ENCODE measurements at regions not wholly inside any gene's neighbourhood (a gene's known extent, or its start where the extent isn't known, plus 50 kb on each side); places are given as distances from the start of the nearest gene placed in this dataset.
"Not testable (repeated sequence)": the region's sequence is repeated elsewhere in the genome, so short reads cannot be mapped to it uniquely, and the experiment has no call there.

DNA sequence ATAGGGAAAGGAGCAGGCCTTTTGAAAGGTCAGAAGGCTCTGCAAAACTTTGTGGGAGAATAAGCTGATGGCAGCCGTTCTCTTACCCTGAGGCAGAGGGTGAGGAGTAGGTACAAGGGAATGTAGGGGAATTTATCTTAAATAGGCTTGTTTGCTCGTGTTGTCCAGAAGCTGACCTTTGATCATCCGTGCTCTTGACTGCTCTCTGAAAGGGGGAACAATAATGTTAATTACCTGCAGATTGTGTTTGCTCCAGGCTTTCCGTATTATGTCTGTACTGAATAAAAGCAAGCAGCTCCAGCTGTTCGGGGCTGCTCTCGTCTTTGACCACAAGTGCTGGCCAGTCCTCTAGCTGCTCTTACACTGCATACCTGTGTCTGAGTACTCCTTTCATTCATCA, 116.3 kb downstream of the ZNF429 start:
- CTCF ChIA-PET (ENCODE audit: partially characterized antibody), result no interaction called here
- H3K27ac ChIP-seq (ENCODE audit: low read depth, low read length), result no peak overlapping the region
- Mint-ChIP-seq H3K27ac (no peak overlapping the region), H3K4me1 (no peaks in the 10 kb centered on the region), H3K36me3 (no peaks in the 10 kb centered on the region), H3K27me3 (no peaks in the 10 kb centered on the region), H3K4me3 (no peak overlapping the region), H3K9me3 (peaks cover 0 to 10% (median 2%) of the 10 kb centered on the region in 8 donors)
- H3K9me3 ChIP-seq (ENCODE audit: control insufficient read depth in 1 of 2, low read length in 2 of 2), result no peaks in the 10 kb centered on the region
- DNase-seq, result no peak
- H3K27me3 ChIP-seq (ENCODE audit: insufficient read depth, low read length), result no peaks in the 10 kb centered on the region
- POLR2A ChIA-PET (ENCODE audit: partially characterized antibody), result no interaction called here
- no peak overlapping the region for H3K4me3 ChIP-seq (ENCODE audit: low read length in 2 of 2)
- H3K36me3 ChIP-seq (ENCODE audit: insufficient read depth, low read length), result no peaks in the 10 kb centered on the region
- intact Hi-C loops (cut with micrococcal nuclease), result no loop called here
- H3K4me1 ChIP-seq (ENCODE audit: insufficient read depth, low read length), result no peaks in the 10 kb centered on the region

DNA sequence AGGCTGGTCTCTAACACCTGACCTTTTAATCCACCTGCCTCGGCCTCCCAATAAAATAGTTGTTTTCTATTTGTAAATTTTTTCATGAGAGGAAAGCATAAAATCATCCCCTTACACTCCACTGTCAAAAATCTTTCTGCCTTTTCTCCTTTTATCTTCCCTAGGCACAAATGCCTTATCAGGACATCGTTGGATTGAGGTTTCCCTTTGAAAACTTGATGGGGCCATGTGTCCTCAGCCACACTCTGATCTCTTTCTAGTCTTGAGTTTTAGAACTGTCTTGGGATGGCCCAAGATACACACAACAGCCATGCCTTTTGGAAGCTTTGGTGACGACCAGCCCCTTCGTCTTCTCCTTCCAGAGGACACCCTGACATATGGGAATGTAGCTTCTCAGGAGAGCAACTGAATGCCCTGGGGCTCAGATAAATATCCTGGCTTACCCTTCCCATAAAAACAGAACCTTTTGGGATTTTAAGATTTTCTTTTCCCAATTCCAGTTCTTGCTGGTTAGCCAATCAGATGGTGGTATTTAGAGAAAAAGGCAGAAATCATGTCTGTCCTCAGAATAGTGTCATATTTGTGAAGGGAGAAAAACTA, 112.4 kb downstream of the ZNF429 start:
- POLR2A ChIA-PET (ENCODE audit: partially characterized antibody), result no interaction called here
- H3K27ac ChIP-seq (ENCODE audit: low read depth, low read length), result no peak overlapping the region
- no peaks in the 10 kb centered on the region for H3K4me1 ChIP-seq (ENCODE audit: insufficient read depth, low read length)
- Mint-ChIP-seq H3K4me3 (no peak overlapping the region), H3K9me3 (peaks cover 0 to 14% (median 2%) of the 10 kb centered on the region in 8 donors), H3K36me3 (no peaks in the 10 kb centered on the region), H3K27ac (peak overlapping the region in 1 of 7 donors; percentile 49), H3K27me3 (no peaks in the 10 kb centered on the region), H3K4me1 (no peaks in the 10 kb centered on the region)
- no peak for DNase-seq
- no peaks in the 10 kb centered on the region for H3K36me3 ChIP-seq (ENCODE audit: insufficient read depth, low read length)
- no peak overlapping the region for H3K4me3 ChIP-seq (ENCODE audit: low read length in 2 of 2)
- intact Hi-C loops (cut with micrococcal nuclease), result no loop called here
- no peaks in the 10 kb centered on the region for H3K9me3 ChIP-seq (ENCODE audit: control insufficient read depth in 1 of 2, low read length in 2 of 2)
- no peaks in the 10 kb centered on the region for H3K27me3 ChIP-seq (ENCODE audit: insufficient read depth, low read length)
- CTCF ChIA-PET (ENCODE audit: partially characterized antibody), result no interaction called here

DNA sequence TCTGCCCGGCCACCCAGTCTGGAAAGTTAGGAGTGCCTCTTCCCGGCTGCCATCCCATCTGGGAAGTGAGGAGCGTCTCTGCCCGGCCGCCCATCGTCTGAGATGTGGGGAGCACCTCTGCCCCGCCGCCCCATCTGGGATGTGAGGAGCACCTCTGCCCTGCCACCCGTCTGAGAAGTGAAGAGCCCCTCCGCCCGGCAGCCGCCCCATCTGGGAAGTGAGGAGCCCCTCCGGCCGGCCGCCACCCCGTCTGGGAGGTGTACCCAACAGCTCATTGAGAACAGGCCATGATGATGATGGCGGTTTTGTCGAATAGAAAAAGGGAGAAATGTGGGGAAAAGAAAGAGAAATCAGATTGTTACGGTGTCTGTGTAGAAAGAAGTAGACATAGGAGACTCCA, 109.4 kb downstream of the ZNF429 start:
- H3K4me1 Mint-ChIP-seq; POLR2A ChIA-PET (ENCODE audit: partially characterized antibody); CTCF ChIA-PET (ENCODE audit: partially characterized antibody); H3K27me3 ChIP-seq (ENCODE audit: insufficient read depth, low read length); H3K4me1 ChIP-seq (ENCODE audit: insufficient read depth, low read length); H3K36me3 Mint-ChIP-seq; H3K4me3 Mint-ChIP-seq; DNase-seq; intact Hi-C loops (cut with micrococcal nuclease); H3K9me3 ChIP-seq (ENCODE audit: control insufficient read depth in 1 of 2, low read length in 2 of 2); H3K4me3 ChIP-seq (ENCODE audit: low read length in 2 of 2); H3K27ac Mint-ChIP-seq; H3K27ac ChIP-seq (ENCODE audit: low read depth, low read length); H3K27me3 Mint-ChIP-seq; H3K9me3 Mint-ChIP-seq; H3K36me3 ChIP-seq (ENCODE audit: insufficient read depth, low read length): not testable (repeated sequence)

DNA sequence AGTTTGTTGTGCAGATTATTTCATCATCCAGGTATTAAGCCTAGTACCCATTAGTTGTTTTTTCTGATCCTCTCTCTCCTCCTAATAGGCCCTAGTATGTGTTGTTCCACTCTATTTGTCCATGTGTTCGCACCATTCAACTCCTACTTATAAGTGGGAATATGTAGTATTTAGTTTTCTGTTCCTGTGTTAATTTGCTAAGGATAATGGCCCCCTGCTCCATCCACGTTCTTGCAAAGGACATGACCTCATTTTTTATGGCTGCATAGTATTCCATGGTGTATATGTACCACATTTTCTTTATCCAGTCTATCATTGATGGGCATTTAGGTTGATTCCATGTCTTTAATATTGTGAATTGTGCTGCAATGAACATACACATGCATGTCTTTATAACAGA, 107.8 kb downstream of the ZNF429 start:
- H3K9me3 Mint-ChIP-seq; H3K27ac Mint-ChIP-seq; intact Hi-C loops (cut with micrococcal nuclease); H3K27me3 Mint-ChIP-seq; POLR2A ChIA-PET (ENCODE audit: partially characterized antibody); H3K4me3 Mint-ChIP-seq; H3K4me3 ChIP-seq (ENCODE audit: low read length in 2 of 2); CTCF ChIA-PET (ENCODE audit: partially characterized antibody); H3K36me3 Mint-ChIP-seq; H3K27me3 ChIP-seq (ENCODE audit: insufficient read depth, low read length); DNase-seq; H3K9me3 ChIP-seq (ENCODE audit: control insufficient read depth in 1 of 2, low read length in 2 of 2); H3K4me1 ChIP-seq (ENCODE audit: insufficient read depth, low read length); H3K27ac ChIP-seq (ENCODE audit: low read depth, low read length); H3K4me1 Mint-ChIP-seq; H3K36me3 ChIP-seq (ENCODE audit: insufficient read depth, low read length): not testable (repeated sequence)

DNA sequence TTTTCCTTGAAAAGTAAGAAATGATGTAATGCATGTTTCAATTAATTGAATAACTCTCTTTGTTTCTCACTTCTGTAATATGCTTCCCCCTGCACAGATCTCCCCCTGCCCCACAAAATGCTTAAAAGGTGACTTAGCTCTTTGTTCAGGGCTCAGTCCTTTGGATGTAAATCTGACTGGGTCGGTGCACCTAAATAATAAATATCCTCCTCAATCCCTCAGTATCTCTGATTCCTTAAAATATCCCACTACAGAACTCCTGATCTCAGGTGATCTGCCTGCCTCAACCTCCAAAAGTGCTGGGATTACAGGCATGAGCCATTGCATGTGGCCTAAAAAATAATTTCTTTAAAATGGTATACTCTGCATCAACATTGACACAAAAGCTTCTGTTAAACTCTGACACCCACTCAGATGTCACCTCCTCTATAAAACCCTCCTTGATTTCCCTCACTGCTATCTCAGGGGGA, 107.0 kb downstream of the ZNF429 start:
- no peak overlapping the region for H3K4me3 ChIP-seq (ENCODE audit: low read length in 2 of 2)
- H3K27ac ChIP-seq (ENCODE audit: low read depth, low read length), result no peak overlapping the region
- no peak for DNase-seq
- H3K36me3 ChIP-seq (ENCODE audit: insufficient read depth, low read length), result no peaks in the 10 kb centered on the region
- intact Hi-C loops (cut with micrococcal nuclease), result no loop called here
- Mint-ChIP-seq H3K9me3 (peaks cover 0 to 9% (median 0%) of the 10 kb centered on the region in 8 donors), H3K27ac (no peak overlapping the region), H3K4me1 (peaks cover 0 to 9% (median under 1%) of the 10 kb centered on the region in 4 donors), H3K36me3 (no peaks in the 10 kb centered on the region), H3K27me3 (no peaks in the 10 kb centered on the region), H3K4me3 (no peak overlapping the region)
- no peaks in the 10 kb centered on the region for H3K27me3 ChIP-seq (ENCODE audit: insufficient read depth, low read length)
- ChIA-PET POLR2A (ENCODE audit: partially characterized antibody) (no interaction called here), CTCF (ENCODE audit: partially characterized antibody) (interaction anchor here (0.5 kb wide), 1 partner anchor 1063 kb away, joined by 3 read pairs; no protein-coding TSS in a partner anchor)
- H3K4me1 ChIP-seq (ENCODE audit: insufficient read depth, low read length), result no peaks in the 10 kb centered on the region
- no peaks in the 10 kb centered on the region for H3K9me3 ChIP-seq (ENCODE audit: control insufficient read depth in 1 of 2, low read length in 2 of 2)

DNA sequence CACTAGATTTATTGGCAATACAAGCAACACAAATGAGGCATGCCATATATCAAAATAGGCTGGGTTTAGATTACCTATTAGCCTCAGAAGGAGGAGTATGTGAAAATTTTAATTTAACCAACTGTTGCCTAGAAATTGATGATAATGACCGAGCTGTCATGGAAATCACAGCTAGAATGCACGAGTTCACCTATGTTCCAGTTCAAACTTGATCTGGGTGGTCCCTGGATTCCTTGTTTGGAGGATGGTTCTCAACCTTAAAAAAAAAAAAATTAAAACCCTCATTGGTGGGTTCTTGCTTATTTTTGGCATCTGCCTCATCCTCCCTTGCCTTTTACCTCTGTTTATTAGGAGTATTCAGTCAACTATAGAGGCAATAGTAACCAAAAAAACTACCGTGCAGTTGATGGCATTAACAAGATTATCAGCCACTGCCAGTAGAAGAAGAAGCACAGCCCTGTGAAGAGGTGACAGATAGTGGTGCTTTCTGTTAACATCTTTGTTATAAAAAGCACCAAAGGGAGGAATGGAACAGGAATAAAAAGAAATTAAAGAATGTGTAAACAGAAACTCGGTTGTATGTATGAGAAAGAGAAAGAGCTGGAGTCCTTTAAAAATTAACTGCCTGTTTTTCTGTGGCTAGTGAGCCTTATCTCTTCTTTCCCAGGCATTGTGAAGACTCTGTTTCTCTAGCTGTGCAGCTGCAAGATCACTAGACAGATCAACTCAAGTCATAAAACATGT, 106.4 kb downstream of the ZNF429 start:
- peaks cover 0 to 6% (median 0%) of the 10 kb centered on the region in 8 donors for H3K9me3 Mint-ChIP-seq
- no peaks in the 10 kb centered on the region for H3K36me3 Mint-ChIP-seq
- H3K4me1 ChIP-seq (ENCODE audit: insufficient read depth, low read length), result no peaks in the 10 kb centered on the region
- CTCF ChIA-PET (ENCODE audit: partially characterized antibody), result no interaction called here
- H3K27me3 ChIP-seq (ENCODE audit: insufficient read depth, low read length), result no peaks in the 10 kb centered on the region
- POLR2A ChIA-PET (ENCODE audit: partially characterized antibody), result no interaction called here
- H3K4me1 Mint-ChIP-seq, result peaks cover 0 to 9% (median under 1%) of the 10 kb centered on the region in 4 donors
- no peak overlapping the region for H3K27ac Mint-ChIP-seq
- H3K27ac ChIP-seq (ENCODE audit: low read depth, low read length), result no peak overlapping the region
- H3K9me3 ChIP-seq (ENCODE audit: control insufficient read depth in 1 of 2, low read length in 2 of 2), result no peaks in the 10 kb centered on the region
- no peak overlapping the region for H3K4me3 Mint-ChIP-seq
- no peaks in the 10 kb centered on the region for H3K36me3 ChIP-seq (ENCODE audit: insufficient read depth, low read length)
- H3K27me3 Mint-ChIP-seq, result no peaks in the 10 kb centered on the region
- intact Hi-C loops (cut with micrococcal nuclease), result no loop called here
- DNase-seq, result no peak
- no peak overlapping the region for H3K4me3 ChIP-seq (ENCODE audit: low read length in 2 of 2)

DNA sequence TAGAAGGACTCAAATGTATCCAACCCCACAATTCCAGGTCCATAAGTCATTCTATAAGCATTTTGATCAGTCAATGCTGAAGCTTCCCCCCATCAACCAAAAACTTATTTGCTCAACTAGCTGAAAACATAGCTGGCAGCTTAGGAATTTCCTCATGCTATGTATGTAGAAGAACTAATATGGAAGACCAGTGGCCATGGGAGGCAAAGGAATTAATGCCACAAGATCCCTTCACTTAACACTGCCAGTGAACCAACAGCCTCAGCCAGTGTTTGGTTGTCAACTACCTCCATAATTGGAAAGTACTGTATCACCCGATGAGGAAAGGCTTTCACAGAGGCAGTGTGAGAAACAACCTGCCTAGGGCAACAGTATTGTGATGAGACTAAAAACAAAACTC, 105.4 kb downstream of the ZNF429 start:
- no peak for DNase-seq
- no peaks in the 10 kb centered on the region for H3K36me3 ChIP-seq (ENCODE audit: insufficient read depth, low read length)
- Mint-ChIP-seq H3K36me3 (no peaks in the 10 kb centered on the region), H3K9me3 (peaks cover 0 to 6% (median 0%) of the 10 kb centered on the region in 8 donors), H3K27me3 (no peaks in the 10 kb centered on the region), H3K27ac (peak overlapping the region in 1 of 7 donors; percentile 59), H3K4me3 (no peak overlapping the region), H3K4me1 (peaks cover 0 to 9% (median under 1%) of the 10 kb centered on the region in 4 donors)
- H3K9me3 ChIP-seq (ENCODE audit: control insufficient read depth in 1 of 2, low read length in 2 of 2), result no peaks in the 10 kb centered on the region
- no peaks in the 10 kb centered on the region for H3K27me3 ChIP-seq (ENCODE audit: insufficient read depth, low read length)
- H3K27ac ChIP-seq (ENCODE audit: low read depth, low read length), result no peak overlapping the region
- ChIA-PET CTCF (ENCODE audit: partially characterized antibody) (no interaction called here), POLR2A (ENCODE audit: partially characterized antibody) (interaction anchor here (1.6 kb wide), 1 partner anchor 25 kb away, joined by 3 read pairs; no protein-coding TSS in a partner anchor)
- H3K4me1 ChIP-seq (ENCODE audit: insufficient read depth, low read length), result no peaks in the 10 kb centered on the region
- intact Hi-C loops (cut with micrococcal nuclease), result no loop called here
- no peak overlapping the region for H3K4me3 ChIP-seq (ENCODE audit: low read length in 2 of 2)
